Gastrocnemius medialis (tissue), 4 donors: ENCODE measurements at regions not wholly inside any gene's neighbourhood (a gene's known extent, or its start where the extent isn't known, plus 50 kb on each side); places are given as distances from the start of the nearest gene placed in this dataset.
"Not testable (repeated sequence)": the region's sequence is repeated elsewhere in the genome, so short reads cannot be mapped to it uniquely, and the experiment has no call there.

Experiments used
- ATAC-seq, 2 donors: fragments of 150-250 bp; one replicate each; pipeline ENCODE4 v1.9.1; 2016
- DNase-seq, 2 donors: peaks; one replicate each; pipeline ENCODE4 v3.0.0-alpha.2; 2019
- H3K27ac ChIP-seq, 4 donors: fragments of 200-600 bp; sonication (generic); 1 replicate in 1 of 4; 2 replicates in 3 of 4; pipeline ENCODE4 v1.5.1; 2016 to 2018; ENCODE audit warnings: mild to moderate bottlenecking in 2 of 4, moderate library complexity in 1 of 4
- H3K27me3 ChIP-seq, 3 donors: fragments of 200-600 bp; sonication (generic) in 2 of 3; 1 replicate in 1 of 3; 2 replicates in 2 of 3; pipeline versions ENCODE4 v1.5.1 to v1.6.0; 2016 to 2019; ENCODE audit warnings: mild to moderate bottlenecking in 1 of 3, moderate library complexity in 1 of 3
- H3K36me3 ChIP-seq, 2 donors: fragments of 200-600 bp; sonication (generic) in 1 of 2; one replicate each; pipeline ENCODE4 v1.5.1; 2017 to 2018
- H3K4me1 ChIP-seq, 2 donors: fragments of 200-600 bp; sonication (generic) in 1 of 2; one replicate each; pipeline ENCODE4 v1.5.1; 2016 to 2017; ENCODE audit warnings: mild to moderate bottlenecking in 2 of 2
- H3K4me3 ChIP-seq, 4 donors: fragments of 200-600 bp; sonication (generic) in 3 of 4; 1 replicate in 1 of 4; 2 replicates in 3 of 4; pipeline ENCODE4 v1.5.1; 2016 to 2019; ENCODE audit warnings: mild to moderate bottlenecking in 2 of 4
- H3K9me3 ChIP-seq, 3 donors: fragments of 200-600 bp; sonication (generic) in 2 of 3; 1 replicate in 1 of 3; 2 replicates in 2 of 3; pipeline ENCODE4 v1.5.1; 2016 to 2019
- POLR2A ChIP-seq, 2 donors: fragments of 450-650 bp; IDR thresholded peaks; one replicate each; pipeline ENCODE4 v1.6.1; 2017; ENCODE audit warnings: antibody characterized with exemption in 2 of 2, mild to moderate bottlenecking in 2 of 2, moderate library complexity in 2 of 2
- in situ Hi-C, 4 donors: fragments of 200-750 bp; cut with MboI; loops; one replicate each; pipeline versions ENCODE4 v1.15.0 to v1.8.0; 2017; ENCODE audit warnings: low sequenced_read_pairs in 4 of 4
- intact Hi-C: fragments of 100-400 bp; cut with DNase I; formaldehyde crosslinking; loops from one replicate; pipeline ENCODE4 v1.15.1; 2023; ENCODE audit warnings: low total_unique reads
- TF ChIP-seq, protein P1 (sequence below), 5 experiments: fragments of 450-650 bp in 3 of 5; fragments of 200-600 bp in 2 of 5; sonication (generic) in 2 of 5; IDR thresholded peaks in 4 of 5; conservative IDR thresholded peaks in 1 of 5; 1 replicate in 4 of 5; 2 replicates in 1 of 5; pipeline ENCODE4 v1.5.1; 2016 to 2019; ENCODE audit warnings: antibody characterized with exemption in 5 of 5, mild to moderate bottlenecking in 3 of 5, moderate library complexity in 3 of 5

DNA sequence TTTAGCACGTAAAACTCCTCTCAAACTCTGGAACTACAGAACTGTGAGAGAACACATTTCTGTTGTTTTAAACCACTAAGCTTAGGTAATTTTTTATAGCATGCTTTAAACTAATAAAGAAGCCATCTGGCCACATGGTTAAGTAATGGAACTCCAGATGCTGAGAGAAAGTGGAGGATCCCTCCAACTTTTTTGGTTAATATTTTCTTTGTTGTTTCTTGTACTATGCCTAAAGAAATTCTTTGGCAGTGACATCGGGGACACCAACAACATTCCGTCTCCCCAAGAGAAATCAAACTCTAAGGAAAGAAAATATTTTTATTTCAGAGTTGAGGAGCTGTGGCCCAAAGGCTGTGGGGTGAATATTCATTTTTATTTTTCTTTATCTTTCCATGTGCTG is 734.8 kb upstream of the CDH9 start:
- ATAC-seq (no peak), DNase-seq (no peak)
- Histone ChIP-seq H3K27me3 (no peaks in the 10 kb centered on the region), H3K9me3 (no peaks in the 10 kb centered on the region), H3K4me3 (no peak overlapping the region), H3K36me3 (no peaks in the 10 kb centered on the region), H3K4me1 (no peaks in the 10 kb centered on the region), H3K27ac (no peak overlapping the region)
- no peak for TF ChIP-seq POLR2A (IDR thresholded peaks at IDR 0.05)
- TF ChIP-seq, protein P1, sequence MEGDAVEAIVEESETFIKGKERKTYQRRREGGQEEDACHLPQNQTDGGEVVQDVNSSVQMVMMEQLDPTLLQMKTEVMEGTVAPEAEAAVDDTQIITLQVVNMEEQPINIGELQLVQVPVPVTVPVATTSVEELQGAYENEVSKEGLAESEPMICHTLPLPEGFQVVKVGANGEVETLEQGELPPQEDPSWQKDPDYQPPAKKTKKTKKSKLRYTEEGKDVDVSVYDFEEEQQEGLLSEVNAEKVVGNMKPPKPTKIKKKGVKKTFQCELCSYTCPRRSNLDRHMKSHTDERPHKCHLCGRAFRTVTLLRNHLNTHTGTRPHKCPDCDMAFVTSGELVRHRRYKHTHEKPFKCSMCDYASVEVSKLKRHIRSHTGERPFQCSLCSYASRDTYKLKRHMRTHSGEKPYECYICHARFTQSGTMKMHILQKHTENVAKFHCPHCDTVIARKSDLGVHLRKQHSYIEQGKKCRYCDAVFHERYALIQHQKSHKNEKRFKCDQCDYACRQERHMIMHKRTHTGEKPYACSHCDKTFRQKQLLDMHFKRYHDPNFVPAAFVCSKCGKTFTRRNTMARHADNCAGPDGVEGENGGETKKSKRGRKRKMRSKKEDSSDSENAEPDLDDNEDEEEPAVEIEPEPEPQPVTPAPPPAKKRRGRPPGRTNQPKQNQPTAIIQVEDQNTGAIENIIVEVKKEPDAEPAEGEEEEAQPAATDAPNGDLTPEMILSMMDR (IDR thresholded peaks at IDR 0.05 in 4 of 5, conservative IDR thresholded peaks at IDR 0.05 in 1 of 5) = no peak
- in situ Hi-C loops = no loop called here
- intact Hi-C loops = no loop called here

DNA sequence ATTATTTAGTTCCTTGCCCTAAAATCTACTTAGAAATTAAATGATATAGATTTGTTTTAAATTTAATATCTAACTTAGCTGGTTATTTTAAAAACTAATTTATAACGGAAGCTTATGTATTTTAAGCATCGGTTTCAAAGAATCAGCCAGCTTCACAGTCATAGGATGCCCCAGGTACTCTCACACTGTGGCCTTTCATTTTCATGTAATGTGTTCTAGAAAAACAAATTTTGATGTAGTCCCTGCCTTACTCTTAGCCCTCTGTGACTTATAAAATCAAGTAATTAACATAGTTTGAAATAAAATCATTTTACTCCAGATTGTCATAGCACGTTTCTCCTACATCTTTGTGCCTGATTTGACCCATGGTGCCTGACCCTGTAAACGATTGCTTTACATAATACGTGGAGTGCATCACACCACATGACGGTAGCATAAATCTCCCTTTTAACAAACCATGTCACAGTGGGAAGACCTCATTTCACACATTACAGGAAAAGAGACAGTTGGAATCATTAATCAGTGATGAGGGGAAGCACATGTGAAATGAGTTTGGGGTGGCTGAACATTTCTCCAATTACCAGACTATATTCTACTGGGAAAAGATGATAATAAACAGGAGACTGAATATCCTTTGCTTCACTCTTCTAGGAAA is 731.5 kb upstream of the CDH9 start:
- H3K4me3 ChIP-seq = no peak overlapping the region
- no peaks in the 10 kb centered on the region for H3K4me1 ChIP-seq
- no peak overlapping the region for H3K27ac ChIP-seq
- H3K36me3 ChIP-seq = no peaks in the 10 kb centered on the region
- no peak for ATAC-seq
- in situ Hi-C loops = no loop called here
- H3K27me3 ChIP-seq = no peaks in the 10 kb centered on the region
- TF ChIP-seq POLR2A (IDR thresholded peaks at IDR 0.05) = no peak
- TF ChIP-seq, protein P1 (IDR thresholded peaks at IDR 0.05 in 4 of 5, conservative IDR thresholded peaks at IDR 0.05 in 1 of 5) = no peak
- DNase-seq = no peak
- intact Hi-C loops = no loop called here
- no peaks in the 10 kb centered on the region for H3K9me3 ChIP-seq

DNA sequence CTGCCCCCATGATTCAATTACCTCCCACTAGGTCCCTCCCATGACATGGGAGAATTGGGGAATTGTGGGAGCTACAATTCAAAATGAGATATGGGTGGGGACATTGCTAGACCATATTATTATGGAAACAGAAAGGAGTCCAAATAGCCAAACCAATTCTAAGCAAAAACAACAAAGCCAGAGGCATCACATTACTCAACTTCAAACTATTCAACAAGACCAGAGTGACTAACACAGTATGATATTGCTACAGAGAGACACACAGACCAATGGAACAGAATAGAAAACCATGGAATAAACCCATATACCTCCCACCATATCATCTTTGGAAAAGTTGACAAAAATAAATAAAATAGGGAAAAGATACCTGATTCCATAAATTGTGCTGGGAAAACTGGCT is 710.5 kb upstream of the CDH9 start:
- intact Hi-C loops (no loop called here), in situ Hi-C loops (no loop called here)
- DNase-seq = no peak
- H3K36me3 ChIP-seq = no peaks in the 10 kb centered on the region
- no peak overlapping the region for H3K4me3 ChIP-seq
- H3K27ac ChIP-seq = no peak overlapping the region
- TF ChIP-seq POLR2A (IDR thresholded peaks at IDR 0.05) = no peak
- TF ChIP-seq, protein P1 (IDR thresholded peaks at IDR 0.05 in 4 of 5, conservative IDR thresholded peaks at IDR 0.05 in 1 of 5) = no peak
- no peaks in the 10 kb centered on the region for H3K27me3 ChIP-seq
- no peak for ATAC-seq
- H3K4me1 ChIP-seq = no peaks in the 10 kb centered on the region
- H3K9me3 ChIP-seq = no peaks in the 10 kb centered on the region

DNA sequence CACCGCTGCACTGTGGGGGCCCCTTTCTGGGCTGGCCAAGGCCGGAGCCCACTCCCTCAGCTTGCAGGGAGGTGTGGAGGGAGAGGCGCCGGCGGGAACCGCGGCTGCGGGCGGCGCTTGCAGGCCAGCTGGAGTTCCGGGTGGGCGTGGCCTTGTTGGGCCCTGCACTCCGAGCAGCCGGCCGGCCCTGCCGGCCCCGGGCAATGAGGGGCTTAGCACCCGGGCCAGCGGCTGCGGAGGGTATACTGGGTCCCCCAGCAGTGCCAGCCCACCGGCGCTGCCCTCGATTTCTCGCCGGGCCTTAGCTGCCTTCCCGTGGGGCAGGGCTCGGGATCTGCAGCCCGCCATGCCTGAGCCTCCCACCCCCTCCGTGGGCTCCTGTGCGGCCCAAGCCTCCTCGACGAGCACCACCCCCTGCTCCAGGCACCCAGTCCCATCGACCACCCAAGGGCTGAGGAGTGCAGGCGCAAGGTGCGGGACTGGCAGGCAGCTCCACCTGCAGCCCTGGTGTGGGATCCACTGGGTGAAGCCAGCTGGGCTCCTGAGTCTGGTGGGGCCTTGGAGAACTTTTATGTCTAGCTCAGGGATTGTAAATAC is 705.1 kb upstream of the CDH9 start:
- H3K9me3 ChIP-seq, H3K27me3 ChIP-seq, intact Hi-C loops, ATAC-seq, H3K4me3 ChIP-seq, DNase-seq, H3K27ac ChIP-seq, H3K4me1 ChIP-seq, H3K36me3 ChIP-seq, in situ Hi-C loops: not testable (repeated sequence)

DNA sequence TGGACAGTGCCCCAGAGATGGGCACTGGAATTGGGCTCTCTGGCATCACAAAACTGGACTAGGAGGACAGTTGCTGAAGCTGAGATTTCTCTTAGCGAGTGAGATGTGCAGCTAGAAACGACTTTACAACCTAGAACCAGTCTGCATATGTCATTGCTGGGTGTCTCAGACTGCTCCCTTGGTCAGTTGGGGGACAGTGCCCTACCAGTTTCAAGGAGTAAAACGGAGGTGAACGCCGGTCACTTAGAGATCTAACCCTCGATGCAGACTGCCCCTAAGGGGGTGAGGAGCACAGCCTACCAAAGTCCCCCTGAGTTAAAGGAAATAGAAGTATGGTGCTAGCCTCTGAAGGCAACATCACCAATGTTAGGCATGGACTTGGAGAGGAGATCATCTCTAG is 704.4 kb upstream of the CDH9 start:
- H3K9me3 ChIP-seq = no peaks in the 10 kb centered on the region
- DNase-seq (no peak), ATAC-seq (no peak)
- no peak overlapping the region for H3K4me3 ChIP-seq
- H3K4me1 ChIP-seq = no peaks in the 10 kb centered on the region
- TF ChIP-seq, protein P1 (IDR thresholded peaks at IDR 0.05 in 4 of 5, conservative IDR thresholded peaks at IDR 0.05 in 1 of 5) = no peak
- TF ChIP-seq POLR2A (IDR thresholded peaks at IDR 0.05) = no peak
- H3K27me3 ChIP-seq = no peaks in the 10 kb centered on the region
- in situ Hi-C loops = no loop called here
- H3K27ac ChIP-seq = no peak overlapping the region
- intact Hi-C loops = no loop called here
- H3K36me3 ChIP-seq = no peaks in the 10 kb centered on the region
